OCI-LY1 (cell line): ENCODE measurements at regions not wholly inside any gene's neighbourhood (a gene's known extent, or its start where the extent isn't known, plus 50 kb on each side); places are given as distances from the start of the nearest gene placed in this dataset.

Source experiments
- H2AFZ ChIP-seq: fragments of 200-600 bp; sonication (generic), shearing (Covaris generic); 2 replicates; pipeline ENCODE4 v1.6.0; 2014; ENCODE audit warnings: antibody characterized with exemption, mild to moderate bottlenecking, low read length
- H3F3A ChIP-seq: fragments of 200-600 bp; sonication (generic), shearing (Covaris generic); 2 replicates; pipeline ENCODE4 v1.6.0; 2014; ENCODE audit warnings: mild to moderate bottlenecking, antibody characterized with exemption, low read length, moderate library complexity; ENCODE audit not compliant: insufficient read depth
- H3K27ac ChIP-seq: fragments of 200-600 bp; sonication (generic); 2 replicates; pipeline ENCODE4 v1.5.1; 2014; ENCODE audit warnings: low read length, mixed run types, mild to moderate bottlenecking, low read depth; ENCODE audit not compliant: poor library complexity, severe bottlenecking
- H3K27me3 ChIP-seq: fragments of 200-600 bp; sonication (generic); 2 replicates; pipeline ENCODE4 v1.6.0; 2014; ENCODE audit warnings: antibody characterized with exemption, mild to moderate bottlenecking, low read length, moderate library complexity; ENCODE audit not compliant: insufficient read depth
- H3K36me3 ChIP-seq: fragments of 200-600 bp; sonication (generic); 2 replicates; pipeline ENCODE4 v1.6.1; 2014; ENCODE audit warnings: mild to moderate bottlenecking, antibody characterized with exemption, low read length, moderate library complexity, mixed read lengths; ENCODE audit not compliant: insufficient read depth
- H3K4me1 ChIP-seq: fragments of 200-600 bp; sonication (generic); 2 replicates; pipeline ENCODE4 v1.5.1; 2014; ENCODE audit warnings: mild to moderate bottlenecking, low read length, moderate library complexity; ENCODE audit not compliant: insufficient read depth, severe bottlenecking
- H3K4me2 ChIP-seq: fragments of 200-600 bp; sonication (generic), shearing (Covaris generic); 2 replicates; pipeline ENCODE4 v1.6.1; 2014; ENCODE audit warnings: low read length
- H3K4me3 ChIP-seq: fragments of 200-600 bp; sonication (generic); 2 replicates; pipeline ENCODE4 v1.5.1; 2014; ENCODE audit warnings: low read length, low read depth, mild to moderate bottlenecking, mixed read lengths; ENCODE audit not compliant: poor library complexity, severe bottlenecking
- H3K79me2 ChIP-seq: fragments of 200-600 bp; shearing (Covaris generic); 2 replicates; pipeline ENCODE4 v1.6.1; 2016; ENCODE audit warnings: mixed run types, low read length, mixed read lengths; ENCODE audit not compliant: insufficient read depth
- H3K9ac ChIP-seq: fragments of 200-600 bp; sonication (generic), shearing (Covaris generic); 2 replicates; pipeline ENCODE4 v1.6.1; 2014; ENCODE audit warnings: mild to moderate bottlenecking, low read length, mixed read lengths
- H3K9me2 ChIP-seq: fragments of 200-600 bp; sonication (generic), shearing (Covaris generic); 2 replicates; pipeline ENCODE4 v1.6.1; 2014; ENCODE audit warnings: low read depth, mild to moderate bottlenecking, low read length, mixed read lengths
- H3K9me3 ChIP-seq: fragments of 200-600 bp; shearing (Covaris generic); 2 replicates; pipeline ENCODE4 v1.6.1; 2014; ENCODE audit warnings: low read length, mixed read lengths
- H4K20me1 ChIP-seq: fragments of 200-600 bp; sonication (generic), shearing (Covaris generic); 2 replicates; pipeline ENCODE4 v1.6.0; 2016; ENCODE audit warnings: mild to moderate bottlenecking, low read length; ENCODE audit not compliant: insufficient read depth
- EZH2 ChIP-seq: fragments of 200-600 bp; sonication (generic), shearing (Covaris generic); IDR thresholded peaks from 2 replicates; pipeline ENCODE4 v1.8.0; 2017; ENCODE audit warnings: borderline replicate concordance, mixed run types, mild to moderate bottlenecking, antibody characterized with exemption, low read length, moderate library complexity, mixed read lengths
- TF ChIP-seq, protein P1 (sequence below): fragments of 200-600 bp; sonication (generic), shearing (Covaris generic); IDR thresholded peaks from 2 replicates; pipeline ENCODE4 v1.5.1; 2017; ENCODE audit warnings: mild to moderate bottlenecking, antibody characterized with exemption, low read length, moderate library complexity, mixed read lengths

- H3F3A ChIP-seq, result no peaks in the 10 kb centered on the region
- no peaks in the 10 kb centered on the region for H3K4me1 ChIP-seq
- H3K27me3 ChIP-seq, result no peaks in the 10 kb centered on the region
- H3K27ac ChIP-seq, result no peak overlapping the region
- no peaks in the 10 kb centered on the region for H3K79me2 ChIP-seq
- no peak overlapping the region for H2AFZ ChIP-seq
- H3K36me3 ChIP-seq, result no peaks in the 10 kb centered on the region
- no peak overlapping the region for H3K4me3 ChIP-seq
- H3K4me2 ChIP-seq, result no peak overlapping the region
- no peak overlapping the region for H3K9ac ChIP-seq
- no peaks in the 10 kb centered on the region for H4K20me1 ChIP-seq
- H3K9me3 ChIP-seq, result no peaks in the 10 kb centered on the region
- H3K9me2 ChIP-seq, result no peaks in the 10 kb centered on the region
- TF ChIP-seq, protein P1, sequence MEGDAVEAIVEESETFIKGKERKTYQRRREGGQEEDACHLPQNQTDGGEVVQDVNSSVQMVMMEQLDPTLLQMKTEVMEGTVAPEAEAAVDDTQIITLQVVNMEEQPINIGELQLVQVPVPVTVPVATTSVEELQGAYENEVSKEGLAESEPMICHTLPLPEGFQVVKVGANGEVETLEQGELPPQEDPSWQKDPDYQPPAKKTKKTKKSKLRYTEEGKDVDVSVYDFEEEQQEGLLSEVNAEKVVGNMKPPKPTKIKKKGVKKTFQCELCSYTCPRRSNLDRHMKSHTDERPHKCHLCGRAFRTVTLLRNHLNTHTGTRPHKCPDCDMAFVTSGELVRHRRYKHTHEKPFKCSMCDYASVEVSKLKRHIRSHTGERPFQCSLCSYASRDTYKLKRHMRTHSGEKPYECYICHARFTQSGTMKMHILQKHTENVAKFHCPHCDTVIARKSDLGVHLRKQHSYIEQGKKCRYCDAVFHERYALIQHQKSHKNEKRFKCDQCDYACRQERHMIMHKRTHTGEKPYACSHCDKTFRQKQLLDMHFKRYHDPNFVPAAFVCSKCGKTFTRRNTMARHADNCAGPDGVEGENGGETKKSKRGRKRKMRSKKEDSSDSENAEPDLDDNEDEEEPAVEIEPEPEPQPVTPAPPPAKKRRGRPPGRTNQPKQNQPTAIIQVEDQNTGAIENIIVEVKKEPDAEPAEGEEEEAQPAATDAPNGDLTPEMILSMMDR, result no peak
- no peak for TF ChIP-seq EZH2
Observed at GRCh38 chr5:3033033-3033755, 281.7 kb upstream of the IRX2 start.

DNA sequence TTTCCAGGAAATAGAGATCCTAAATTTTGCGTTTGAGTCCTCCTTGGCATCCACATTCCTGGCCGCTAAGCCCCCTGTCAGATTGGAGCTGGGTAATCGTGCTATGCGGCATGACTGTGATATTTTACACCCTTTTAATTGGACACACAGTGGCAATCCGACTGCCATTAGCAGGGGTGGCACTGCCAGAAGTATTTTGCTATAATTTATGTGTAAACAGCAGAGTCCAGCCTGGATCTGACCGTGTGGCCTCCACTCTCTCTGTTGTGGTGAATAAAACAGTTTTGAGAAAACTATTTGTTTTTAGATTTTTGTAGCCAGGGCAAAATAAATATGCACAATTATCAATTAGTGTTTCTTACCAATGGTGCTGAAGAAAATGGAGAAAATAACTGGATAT, 281.0 kb upstream of the IRX2 start:
- no peaks in the 10 kb centered on the region for H3K9me3 ChIP-seq
- no peak overlapping the region for H3K4me3 ChIP-seq
- no peak for TF ChIP-seq EZH2
- TF ChIP-seq, protein P1, result no peak
- no peaks in the 10 kb centered on the region for H3K79me2 ChIP-seq
- no peaks in the 10 kb centered on the region for H3F3A ChIP-seq
- no peaks in the 10 kb centered on the region for H4K20me1 ChIP-seq
- no peak overlapping the region for H3K9ac ChIP-seq
- H3K4me2 ChIP-seq, result no peak overlapping the region
- no peak overlapping the region for H3K27ac ChIP-seq
- H3K4me1 ChIP-seq, result no peaks in the 10 kb centered on the region
- no peaks in the 10 kb centered on the region for H3K9me2 ChIP-seq
- H3K27me3 ChIP-seq, result no peaks in the 10 kb centered on the region
- no peak overlapping the region for H2AFZ ChIP-seq
- H3K36me3 ChIP-seq, result no peaks in the 10 kb centered on the region

DNA sequence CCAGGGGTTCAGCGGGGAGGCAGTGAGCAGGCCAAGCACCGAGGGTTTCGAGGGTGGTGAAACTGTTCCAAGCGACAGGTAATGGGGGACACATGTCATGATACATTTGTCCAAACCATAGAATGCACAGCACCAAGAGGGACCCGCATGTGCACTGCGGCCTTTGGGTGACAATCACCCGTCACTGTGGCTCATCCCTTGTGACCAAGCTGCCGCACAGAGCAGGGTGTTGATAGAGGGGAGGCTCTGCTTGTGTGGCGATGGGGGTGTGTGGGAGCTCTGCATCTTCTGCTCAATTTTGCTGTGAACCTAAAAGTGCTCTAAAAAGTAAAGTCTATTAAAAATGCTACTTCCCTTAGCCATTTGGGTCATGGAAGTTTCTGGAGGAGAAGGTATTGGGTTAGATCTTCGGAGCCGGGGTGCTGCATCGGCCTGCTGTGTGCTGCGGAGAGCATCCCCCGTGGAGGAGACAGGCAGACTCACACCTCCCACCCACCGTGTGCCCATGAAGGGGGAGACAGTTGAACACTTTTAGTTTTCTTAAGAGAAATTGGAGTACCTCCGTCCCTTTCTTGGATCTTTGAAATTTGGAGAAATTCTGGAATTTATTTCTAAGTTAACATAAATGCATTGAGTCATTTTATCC, 280.4 kb upstream of the IRX2 start:
- no peaks in the 10 kb centered on the region for H3K9me3 ChIP-seq
- H3K36me3 ChIP-seq, result no peaks in the 10 kb centered on the region
- H3K4me2 ChIP-seq, result no peak overlapping the region
- no peaks in the 10 kb centered on the region for H3K4me1 ChIP-seq
- H3K4me3 ChIP-seq, result no peak overlapping the region
- no peaks in the 10 kb centered on the region for H4K20me1 ChIP-seq
- TF ChIP-seq, protein P1, result no peak
- no peak for TF ChIP-seq EZH2
- H3K79me2 ChIP-seq, result no peaks in the 10 kb centered on the region
- no peak overlapping the region for H3K27ac ChIP-seq
- H2AFZ ChIP-seq, result no peak overlapping the region
- no peaks in the 10 kb centered on the region for H3K9me2 ChIP-seq
- no peaks in the 10 kb centered on the region for H3F3A ChIP-seq
- H3K9ac ChIP-seq, result no peak overlapping the region
- H3K27me3 ChIP-seq, result no peaks in the 10 kb centered on the region
